HEK293 (cell line): ENCODE measurements at regions not wholly inside any gene's neighbourhood (a gene's known extent, or its start where the extent isn't known, plus 50 kb on each side); places are given as distances from the start of the nearest gene placed in this dataset.
"Not testable (repeated sequence)": the region's sequence is repeated elsewhere in the genome, so short reads cannot be mapped to it uniquely, and the experiment has no call there.

Experiments
- CTCF ChIA-PET: fragments of 350-600 bp; formaldehyde crosslinking; extraction: SDS; loops from one replicate; lab custom pipeline; 2021; ENCODE audit warnings: antibody characterized with exemption; lab: Yijun Ruan, JAX
- POLR2A ChIA-PET: fragments of 300-600 bp; formaldehyde crosslinking; extraction: SDS; loops from one replicate; lab custom pipeline; 2020; ENCODE audit warnings: antibody characterized with exemption, inconsistent platforms; lab: Yijun Ruan, JAX
- H3K27ac ChIP-seq: fragments of 200-500 bp; sonication (Bioruptor generic); 2 replicates; pipeline ENCODE4 v1.5.1; 2014; ENCODE audit warnings: low read depth, low read length, control low read depth, inconsistent platforms; ENCODE audit errors: extremely low read depth
- H3K36me3 ChIP-seq, 2 experiments: fragments of 200-500 bp in 1 of 2; sonication (Bioruptor generic) in 1 of 2; 1 replicate in 1 of 2; 2 replicates in 1 of 2; pipeline ENCODE4 v1.5.1; 2014 to 2017; ENCODE audit warnings: inconsistent platforms in 2 of 2, low read length in 2 of 2; ENCODE audit not compliant: control insufficient read depth in 2 of 2, insufficient read depth in 1 of 2
- H3K4me1 ChIP-seq: fragments of 200-500 bp; sonication (Bioruptor generic); 2 replicates; pipeline ENCODE4 v1.5.1; 2014; ENCODE audit warnings: mild to moderate bottlenecking, low read length, inconsistent platforms; ENCODE audit not compliant: control insufficient read depth, insufficient read depth
- H3K4me3 ChIP-seq: 2 replicates; pipeline ENCODE4 v1.5.1; 2011; ENCODE audit warnings: low read depth, mild to moderate bottlenecking, control low read depth, low read length, moderate library complexity
- H3K9me3 ChIP-seq: fragments of 200-500 bp; sonication (Bioruptor generic); 2 replicates; pipeline ENCODE4 v1.5.1; 2014; ENCODE audit warnings: low read depth, low read length, inconsistent platforms; ENCODE audit not compliant: control insufficient read depth, insufficient read depth
- AEBP2 ChIP-seq: fragments of 450-650 bp; formaldehyde crosslinking; IDR thresholded peaks from 2 replicates; pipeline ENCODE4 v1.5.1; 2016; ENCODE audit warnings: missing biosample characterization, missing genetic modification characterization, borderline replicate concordance
- GLI2 ChIP-seq: fragments of 450-650 bp; formaldehyde crosslinking; IDR thresholded peaks from 2 replicates; pipeline ENCODE4; 2017; ENCODE audit warnings: missing biosample characterization, missing genetic modification characterization, low read depth, borderline replicate concordance
- HIC1 ChIP-seq: fragments of 450-650 bp; formaldehyde crosslinking; IDR thresholded peaks from 2 replicates; pipeline ENCODE4 v1.5.1; 2016; ENCODE audit warnings: missing biosample characterization, missing genetic modification characterization
- KLF9 ChIP-seq: fragments of 450-650 bp; formaldehyde crosslinking; IDR thresholded peaks from 2 replicates; pipeline ENCODE4 v1.5.1; 2016; ENCODE audit warnings: missing biosample characterization, missing genetic modification characterization, low read depth
- SETDB1 ChIP-seq: IDR thresholded peaks from one replicate; pipeline ENCODE4 v1.6.1; 2017; ENCODE audit warnings: mild to moderate bottlenecking, low read length, moderate library complexity, mixed read lengths; ENCODE audit not compliant: insufficient read length
- ZBTB10 ChIP-seq: fragments of 450-650 bp; formaldehyde crosslinking; IDR thresholded peaks from 2 replicates; pipeline ENCODE4 v1.5.1; 2016; ENCODE audit warnings: missing biosample characterization, missing genetic modification characterization
- ZBTB21 ChIP-seq: fragments of 450-650 bp; formaldehyde crosslinking; IDR thresholded peaks from 2 replicates; pipeline ENCODE4 v1.5.1; 2017; ENCODE audit warnings: missing biosample characterization, missing genetic modification characterization
- ZNF138 ChIP-seq: fragments of 450-650 bp; formaldehyde crosslinking; IDR thresholded peaks from 2 replicates; pipeline ENCODE4 v1.5.1; 2016; ENCODE audit warnings: missing biosample characterization, missing genetic modification characterization, borderline replicate concordance
- ZNF23 ChIP-seq: fragments of 450-650 bp; formaldehyde crosslinking; IDR thresholded peaks from 2 replicates; pipeline ENCODE4 v1.5.1; 2016; ENCODE audit warnings: missing biosample characterization, missing genetic modification characterization, borderline replicate concordance
- ZNF248 ChIP-seq: fragments of 450-650 bp; formaldehyde crosslinking; IDR thresholded peaks from 2 replicates; pipeline ENCODE4 v1.5.1; 2017; ENCODE audit warnings: missing biosample characterization, missing genetic modification characterization
- ZNF266 ChIP-seq: fragments of 450-650 bp; formaldehyde crosslinking; IDR thresholded peaks from 2 replicates; pipeline ENCODE4 v1.5.1; 2016; ENCODE audit warnings: missing biosample characterization, missing genetic modification characterization, low read depth
- ZNF324 ChIP-seq: fragments of 450-650 bp; formaldehyde crosslinking; IDR thresholded peaks from 2 replicates; pipeline ENCODE4 v1.5.1; 2016; ENCODE audit warnings: missing biosample characterization, missing genetic modification characterization
- ZNF404 ChIP-seq: fragments of 450-650 bp; formaldehyde crosslinking; IDR thresholded peaks from 2 replicates; pipeline ENCODE4 v1.5.1; 2017; ENCODE audit warnings: missing biosample characterization, missing genetic modification characterization
- ZNF571 ChIP-seq: fragments of 450-650 bp; formaldehyde crosslinking; IDR thresholded peaks from 2 replicates; pipeline ENCODE4 v1.5.0; 2017; ENCODE audit warnings: missing biosample characterization, missing genetic modification characterization
- ZNF585B ChIP-seq: fragments of 450-650 bp; formaldehyde crosslinking; IDR thresholded peaks from 2 replicates; pipeline ENCODE4 v1.5.1; 2016; ENCODE audit warnings: missing biosample characterization, missing genetic modification characterization
- TF ChIP-seq, protein P1 (sequence below): fragments of 450-650 bp; formaldehyde crosslinking; IDR thresholded peaks from 2 replicates; pipeline ENCODE4 v1.5.1; 2016; ENCODE audit warnings: missing biosample characterization, missing genetic modification characterization
- TF ChIP-seq, protein P2 (sequence below): fragments of 450-650 bp; formaldehyde crosslinking; IDR thresholded peaks from 2 replicates; pipeline ENCODE4 v1.5.1; 2016; ENCODE audit warnings: missing biosample characterization, missing genetic modification characterization
- TF ChIP-seq, protein P3 (sequence below): fragments of 450-650 bp; formaldehyde crosslinking; IDR thresholded peaks from 2 replicates; pipeline ENCODE4 v1.5.1; 2017; ENCODE audit warnings: missing biosample characterization, missing genetic modification characterization
- TF ChIP-seq, protein P4 (sequence below): fragments of 450-650 bp; formaldehyde crosslinking; IDR thresholded peaks from 2 replicates; pipeline ENCODE4 v1.5.1; 2016; ENCODE audit warnings: missing biosample characterization, missing genetic modification characterization

DNA sequence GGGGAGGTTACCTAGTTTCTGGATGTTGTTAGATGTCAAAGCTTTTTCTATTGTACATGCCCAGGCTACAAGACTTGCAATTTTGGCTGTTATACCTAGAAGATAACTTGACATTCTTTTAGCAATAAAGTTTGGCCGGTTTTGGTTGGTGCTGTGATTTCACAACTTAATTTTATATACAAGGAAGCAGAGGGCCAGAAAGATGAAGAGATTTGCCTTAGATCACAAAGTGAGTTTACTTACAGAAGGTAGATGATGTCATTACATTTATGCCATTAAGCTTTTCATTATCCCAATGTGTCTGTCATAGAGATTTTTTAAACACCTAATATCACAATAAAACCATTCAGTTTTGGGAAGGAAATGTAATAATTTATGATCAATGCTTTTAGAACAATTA lies 698.7 kb upstream of the ANO3 start:
- CTCF ChIA-PET: no interaction called here
- Histone ChIP-seq H3K4me1 (no peaks in the 10 kb centered on the region), H3K27ac (no peak overlapping the region), H3K36me3 (no peaks in the 10 kb centered on the region), H3K4me3 (no peak overlapping the region), H3K9me3 (no peaks in the 10 kb centered on the region)
- POLR2A ChIA-PET: no interaction called here
- TF ChIP-seq, protein P1, sequence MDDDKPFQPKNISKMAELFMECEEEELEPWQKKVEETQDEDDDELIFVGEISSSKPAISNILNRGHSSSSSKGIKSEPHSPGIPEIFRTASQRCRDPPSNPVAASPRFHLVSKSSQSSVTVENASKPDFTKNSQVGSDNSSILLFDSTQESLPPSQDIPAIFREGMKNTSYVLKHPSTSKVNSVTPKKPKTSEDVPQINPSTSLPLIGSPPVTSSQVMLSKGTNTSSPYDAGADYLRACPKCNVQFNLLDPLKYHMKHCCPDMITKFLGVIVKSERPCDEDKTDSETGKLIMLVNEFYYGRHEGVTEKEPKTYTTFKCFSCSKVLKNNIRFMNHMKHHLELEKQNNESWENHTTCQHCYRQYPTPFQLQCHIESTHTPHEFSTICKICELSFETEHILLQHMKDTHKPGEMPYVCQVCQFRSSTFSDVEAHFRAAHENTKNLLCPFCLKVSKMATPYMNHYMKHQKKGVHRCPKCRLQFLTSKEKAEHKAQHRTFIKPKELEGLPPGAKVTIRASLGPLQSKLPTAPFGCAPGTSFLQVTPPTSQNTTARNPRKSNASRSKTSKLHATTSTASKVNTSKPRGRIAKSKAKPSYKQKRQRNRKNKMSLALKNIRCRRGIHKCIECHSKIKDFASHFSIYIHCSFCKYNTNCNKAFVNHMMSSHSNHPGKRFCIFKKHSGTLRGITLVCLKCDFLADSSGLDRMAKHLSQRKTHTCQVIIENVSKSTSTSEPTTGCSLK (tag by site-specific recombination): no peak
- no peak for TF ChIP-seq ZBTB10 (tag by site-specific recombination)
- TF ChIP-seq, protein P2, sequence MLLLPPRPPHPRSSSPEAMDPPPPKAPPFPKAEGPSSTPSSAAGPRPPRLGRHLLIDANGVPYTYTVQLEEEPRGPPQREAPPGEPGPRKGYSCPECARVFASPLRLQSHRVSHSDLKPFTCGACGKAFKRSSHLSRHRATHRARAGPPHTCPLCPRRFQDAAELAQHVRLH (tag by site-specific recombination): no peak
- TF ChIP-seq ZBTB21 (tag by site-specific recombination): no peak
- no peak for TF ChIP-seq KLF9 (tag by site-specific recombination)
- TF ChIP-seq, protein P3, sequence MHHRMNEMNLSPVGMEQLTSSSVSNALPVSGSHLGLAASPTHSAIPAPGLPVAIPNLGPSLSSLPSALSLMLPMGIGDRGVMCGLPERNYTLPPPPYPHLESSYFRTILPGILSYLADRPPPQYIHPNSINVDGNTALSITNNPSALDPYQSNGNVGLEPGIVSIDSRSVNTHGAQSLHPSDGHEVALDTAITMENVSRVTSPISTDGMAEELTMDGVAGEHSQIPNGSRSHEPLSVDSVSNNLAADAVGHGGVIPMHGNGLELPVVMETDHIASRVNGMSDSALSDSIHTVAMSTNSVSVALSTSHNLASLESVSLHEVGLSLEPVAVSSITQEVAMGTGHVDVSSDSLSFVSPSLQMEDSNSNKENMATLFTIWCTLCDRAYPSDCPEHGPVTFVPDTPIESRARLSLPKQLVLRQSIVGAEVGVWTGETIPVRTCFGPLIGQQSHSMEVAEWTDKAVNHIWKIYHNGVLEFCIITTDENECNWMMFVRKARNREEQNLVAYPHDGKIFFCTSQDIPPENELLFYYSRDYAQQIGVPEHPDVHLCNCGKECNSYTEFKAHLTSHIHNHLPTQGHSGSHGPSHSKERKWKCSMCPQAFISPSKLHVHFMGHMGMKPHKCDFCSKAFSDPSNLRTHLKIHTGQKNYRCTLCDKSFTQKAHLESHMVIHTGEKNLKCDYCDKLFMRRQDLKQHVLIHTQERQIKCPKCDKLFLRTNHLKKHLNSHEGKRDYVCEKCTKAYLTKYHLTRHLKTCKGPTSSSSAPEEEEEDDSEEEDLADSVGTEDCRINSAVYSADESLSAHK (tag by site-specific recombination): no peak
- TF ChIP-seq ZNF585B (tag by site-specific recombination): no peak
- TF ChIP-seq ZNF571 (tag by site-specific recombination): no peak
- TF ChIP-seq GLI2 (tag by site-specific recombination): no peak
- no peak for TF ChIP-seq ZNF23 (tag by site-specific recombination)
- TF ChIP-seq ZNF266 (tag by site-specific recombination): no peak
- TF ChIP-seq, protein P4, sequence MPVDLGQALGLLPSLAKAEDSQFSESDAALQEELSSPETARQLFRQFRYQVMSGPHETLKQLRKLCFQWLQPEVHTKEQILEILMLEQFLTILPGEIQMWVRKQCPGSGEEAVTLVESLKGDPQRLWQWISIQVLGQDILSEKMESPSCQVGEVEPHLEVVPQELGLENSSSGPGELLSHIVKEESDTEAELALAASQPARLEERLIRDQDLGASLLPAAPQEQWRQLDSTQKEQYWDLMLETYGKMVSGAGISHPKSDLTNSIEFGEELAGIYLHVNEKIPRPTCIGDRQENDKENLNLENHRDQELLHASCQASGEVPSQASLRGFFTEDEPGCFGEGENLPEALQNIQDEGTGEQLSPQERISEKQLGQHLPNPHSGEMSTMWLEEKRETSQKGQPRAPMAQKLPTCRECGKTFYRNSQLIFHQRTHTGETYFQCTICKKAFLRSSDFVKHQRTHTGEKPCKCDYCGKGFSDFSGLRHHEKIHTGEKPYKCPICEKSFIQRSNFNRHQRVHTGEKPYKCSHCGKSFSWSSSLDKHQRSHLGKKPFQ (tag by site-specific recombination): no peak
- TF ChIP-seq ZNF324 (tag by site-specific recombination): no peak
- no peak for TF ChIP-seq ZNF248 (tag by site-specific recombination)
- TF ChIP-seq ZNF404 (tag by site-specific recombination): no peak
- TF ChIP-seq ZNF138 (tag by site-specific recombination): no peak
- no peak for TF ChIP-seq HIC1 (tag by site-specific recombination)
- no peak for TF ChIP-seq AEBP2 (tag by site-specific recombination)
- TF ChIP-seq SETDB1: no peak

DNA sequence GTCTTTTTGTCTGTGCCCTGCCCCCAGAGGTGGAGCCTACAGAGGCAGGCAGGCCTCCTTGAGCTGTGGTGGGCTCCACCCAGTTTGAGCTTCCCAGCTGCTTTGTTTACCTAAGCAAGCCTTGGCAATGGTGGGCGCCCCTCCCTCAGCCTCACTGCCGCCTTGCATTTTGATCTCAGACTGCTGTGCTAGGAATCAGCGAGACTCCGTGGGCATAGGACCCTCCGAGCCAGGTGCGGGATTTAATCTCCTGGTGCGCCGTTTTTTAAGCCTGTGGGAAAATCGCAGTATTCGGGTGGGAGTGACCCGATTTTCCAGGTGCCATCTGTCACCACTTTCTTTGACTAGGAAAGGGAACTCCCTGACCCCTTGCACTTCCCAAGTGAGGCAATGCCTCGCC lies 682.7 kb upstream of the ANO3 start:
- POLR2A ChIA-PET, H3K9me3 ChIP-seq, CTCF ChIA-PET, H3K27ac ChIP-seq, H3K4me3 ChIP-seq, H3K36me3 ChIP-seq, H3K4me1 ChIP-seq: not testable (repeated sequence)
